HG03064 (cell line): ENCODE measurements at regions not wholly inside any gene's neighbourhood (a gene's known extent, or its start where the extent isn't known, plus 50 kb on each side); places are given as distances from the start of the nearest gene placed in this dataset.
"Not testable (repeated sequence)": the region's sequence is repeated elsewhere in the genome, so short reads cannot be mapped to it uniquely, and the experiment has no call there.

Source experiments
- ATAC-seq: cut with Tn5 transposase; IDR thresholded peaks from one replicate; pipeline ENCODE4 v1.9.1; 2021; ENCODE audit warnings: low read depth; ENCODE audit not compliant: unreplicated experiment

- no peak for ATAC-seq
Observed at GRCh38 chr9:7316166-7316795, 483.3 kb downstream of the DMAC1 start.

GRCh38 chr9:7315746-7316145, 483.8 kb downstream of the DMAC1 start:
- no peak for ATAC-seq

- no peak for ATAC-seq
Observed at GRCh38 chr9:7315116-7315515, 484.5 kb downstream of the DMAC1 start.

GRCh38 chr9:7313389-7313788, 486.2 kb downstream of the DMAC1 start:
- no peak for ATAC-seq

GRCh38 chr9:7309051-7309450, 490.5 kb downstream of the DMAC1 start:
- ATAC-seq: not testable (repeated sequence)

GRCh38 chr9:7305677-7306076, 493.9 kb downstream of the DMAC1 start:
- no peak for ATAC-seq

GRCh38 chr9:7304627-7304995, 495.0 kb downstream of the DMAC1 start:
- ATAC-seq: no peak

- no peak for ATAC-seq
Observed at GRCh38 chr9:7303907-7304626, 495.5 kb downstream of the DMAC1 start.

- ATAC-seq: peak; percentile 45
Observed at GRCh38 chr9:7300484-7300883, 499.1 kb downstream of the DMAC1 start.

GRCh38 chr9:7298123-7298522, 501.5 kb downstream of the DMAC1 start:
- ATAC-seq: peak; percentile 99

- ATAC-seq: no peak
Observed at GRCh38 chr9:7297521-7297920, 502.1 kb downstream of the DMAC1 start.

- ATAC-seq: no peak
Observed at GRCh38 chr9:7293091-7293490, 506.5 kb downstream of the DMAC1 start.

GRCh38 chr9:7289773-7290172, 509.8 kb downstream of the DMAC1 start:
- ATAC-seq: no peak

- no peak for ATAC-seq
Observed at GRCh38 chr9:7287986-7288385, 511.6 kb downstream of the DMAC1 start.

- no peak for ATAC-seq
Observed at GRCh38 chr9:7287065-7287464, 512.5 kb downstream of the DMAC1 start.

GRCh38 chr9:7286101-7286500, 513.5 kb downstream of the DMAC1 start:
- ATAC-seq: no peak

GRCh38 chr9:7285199-7285598, 514.4 kb downstream of the DMAC1 start:
- no peak for ATAC-seq

GRCh38 chr9:7284517-7284916, 515.1 kb downstream of the DMAC1 start:
- ATAC-seq: no peak

- no peak for ATAC-seq
Observed at GRCh38 chr9:7284117-7284516, 515.5 kb downstream of the DMAC1 start.

GRCh38 chr9:7273575-7273974, 515.8 kb downstream of the KDM4C start:
- no peak for ATAC-seq

GRCh38 chr9:7266911-7267595, 509.3 kb downstream of the KDM4C start:
- ATAC-seq: no peak

GRCh38 chr9:7265181-7265580, 507.4 kb downstream of the KDM4C start:
- ATAC-seq: no peak
